ENCODE measurements at regions not wholly inside any gene's neighbourhood (a gene's known extent, or its start where the extent isn't known, plus 50 kb on each side); places are given as distances from the start of the nearest gene placed in this dataset.

GRCh38 chr2:230642966-230643365 is 69.7 kb upstream of the CAB39 start:
- no peak for DNase-seq (ENCODE audit: low read depth)

- DNase-seq (ENCODE audit: low read depth): peak; percentile 13
Measured at GRCh38 chr2:230643576-230644291, 68.9 kb upstream of the CAB39 start.

DNA sequence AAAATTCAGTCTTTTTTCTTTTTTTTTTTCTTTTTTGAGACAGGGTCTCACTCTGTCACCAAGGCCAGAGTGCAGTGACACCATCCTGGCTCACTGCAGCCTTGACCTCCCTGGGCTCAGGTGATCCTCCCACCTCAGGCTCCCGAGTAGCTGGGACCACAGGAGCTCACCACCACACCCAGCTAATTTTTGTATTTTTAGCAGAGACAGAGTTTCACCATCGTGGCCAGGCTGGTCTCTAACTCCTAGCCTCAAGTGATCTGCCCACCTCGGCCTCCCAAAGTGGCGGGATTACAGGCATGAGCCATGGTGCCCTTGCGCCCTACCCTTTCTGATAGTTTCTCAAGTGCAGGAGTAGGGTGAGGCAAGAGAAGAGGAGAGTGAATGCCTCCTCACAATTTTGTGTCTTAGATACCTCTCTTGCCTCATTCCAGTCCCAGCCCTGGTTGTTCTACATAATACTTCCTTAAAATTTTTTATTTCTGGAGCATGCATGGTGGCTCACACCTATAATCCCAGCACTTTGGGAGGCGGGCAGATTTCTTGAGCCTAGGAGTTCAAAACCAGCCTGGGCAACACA is 68.2 kb upstream of the CAB39 start:
- DNase-seq (ENCODE audit: low read depth): no peak

- DNase-seq (ENCODE audit: low read depth): no peak
Measured at GRCh38 chr2:230648356-230648755, 64.3 kb upstream of the CAB39 start.

- DNase-seq (ENCODE audit: low read depth): no peak
Measured at GRCh38 chr2:230650585-230651137, 62.0 kb upstream of the CAB39 start.

DNA sequence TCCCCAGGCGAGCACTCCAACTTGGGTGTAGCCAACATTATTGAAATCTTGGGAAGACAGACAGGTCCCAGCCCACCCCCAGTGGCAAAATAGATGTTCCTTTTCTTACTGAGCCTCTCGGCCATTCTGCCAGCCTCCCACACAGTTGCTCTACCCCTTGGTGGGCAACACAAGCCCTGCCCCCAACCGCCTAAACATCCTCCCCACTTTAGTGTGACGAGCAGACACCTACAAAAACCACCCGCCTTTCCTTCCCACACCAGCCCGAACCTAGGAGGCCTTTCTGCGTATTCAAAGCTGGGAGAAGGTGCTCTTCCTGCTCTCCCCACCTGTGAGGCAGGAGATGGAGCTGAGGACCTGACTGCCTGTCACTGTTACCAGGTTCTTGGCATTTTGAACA is 58.6 kb upstream of the CAB39 start:
- no peak for DNase-seq (ENCODE audit: low read depth)

DNA sequence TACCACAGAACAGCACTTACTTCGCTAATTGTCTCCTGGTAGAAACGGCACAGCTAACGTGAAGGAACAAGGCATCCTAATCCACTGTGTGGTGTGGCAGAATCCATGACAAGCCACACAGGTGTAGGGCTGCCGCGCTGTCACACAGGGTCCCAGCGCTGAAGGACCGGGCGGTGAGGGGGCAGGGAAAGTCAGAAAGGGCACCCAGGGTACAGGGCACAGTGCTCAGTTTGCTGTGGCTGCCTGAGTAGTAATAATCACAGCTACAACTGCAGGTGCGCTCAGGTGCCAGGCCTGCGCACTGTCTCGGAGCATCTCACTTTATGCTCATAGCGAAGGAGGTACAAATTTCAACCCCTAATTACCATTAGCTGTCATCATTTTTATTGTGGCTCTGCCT is 55.2 kb upstream of the CAB39 start:
- DNase-seq (ENCODE audit: low read depth): no peak

DNA sequence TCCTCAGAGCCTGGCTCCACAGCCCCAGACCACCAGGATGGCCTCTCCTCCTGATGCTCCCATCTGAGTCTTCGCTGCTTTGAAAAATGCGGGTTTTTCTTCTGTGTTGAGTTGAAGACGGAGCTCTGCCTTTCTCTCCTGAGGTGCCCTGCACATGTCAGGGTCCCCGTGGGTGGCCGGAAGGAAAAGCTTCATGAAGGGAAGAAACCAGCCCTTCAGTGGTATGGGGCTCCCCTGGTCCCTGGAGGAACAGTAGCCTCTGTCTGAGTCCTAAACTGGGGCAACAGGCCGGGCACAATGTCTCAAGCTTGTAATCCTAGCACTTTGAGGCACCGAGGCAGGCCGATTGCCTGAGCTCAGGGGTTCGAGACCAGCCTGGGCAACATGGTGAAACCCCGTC is 54.7 kb upstream of the CAB39 start:
- DNase-seq (ENCODE audit: low read depth): no peak

- DNase-seq (ENCODE audit: low read depth): no peak
Measured at GRCh38 chr2:230658577-230658876, 54.1 kb upstream of the CAB39 start.

GRCh38 chr2:230658877-230659652 is 53.6 kb upstream of the CAB39 start:
- DNase-seq (ENCODE audit: low read depth): no peak

DNA sequence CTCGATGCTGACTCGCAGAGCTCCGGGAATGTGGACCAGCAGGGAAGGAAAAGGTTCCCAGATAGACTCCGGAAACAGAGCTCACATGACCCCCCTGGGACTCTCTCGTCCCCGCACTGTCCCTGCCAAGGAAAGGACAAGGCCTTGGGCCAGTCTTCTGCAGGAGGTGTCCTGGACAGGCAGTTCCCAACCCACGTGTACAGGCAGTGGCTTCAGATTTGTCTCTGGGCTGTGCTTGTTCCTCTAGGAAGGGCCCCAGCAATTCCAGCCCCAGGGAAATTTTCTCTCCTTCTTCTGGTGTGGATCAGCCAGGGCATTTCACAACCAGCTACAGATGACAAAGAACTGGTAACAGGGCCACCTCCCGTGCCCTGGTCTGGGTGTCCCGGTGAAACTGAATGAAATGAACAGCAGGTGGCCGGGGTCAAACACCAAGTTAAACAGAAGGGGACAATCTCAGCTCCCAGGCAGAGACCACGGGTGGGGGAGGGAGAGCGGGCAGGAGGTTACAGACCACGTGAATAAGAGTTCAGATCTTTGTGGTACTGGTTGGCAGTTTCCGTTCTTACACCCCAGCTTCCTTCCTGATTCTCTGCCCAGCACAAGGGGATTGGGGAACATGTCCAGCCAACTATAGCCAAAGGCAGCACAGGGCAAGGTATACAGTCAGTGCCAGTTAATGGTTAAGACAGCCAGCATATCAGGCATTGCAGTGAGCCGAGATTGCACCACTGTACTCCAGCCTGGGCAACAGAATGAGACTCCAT is 52.2 kb upstream of the CAB39 start:
- no peak for DNase-seq (ENCODE audit: low read depth)

GRCh38 chr2:230661072-230661957 is 51.3 kb upstream of the CAB39 start:
- DNase-seq (ENCODE audit: low read depth): no peak
